ENCODE measurements at regions not wholly inside any gene's neighbourhood (a gene's known extent, or its start where the extent isn't known, plus 50 kb on each side); places are given as distances from the start of the nearest gene placed in this dataset.

- TF ChIP-seq CTCF (IDR thresholded peaks at IDR 0.05), result no peak
- TF ChIP-seq POLR2A (IDR thresholded peaks at IDR 0.05), result no peak
Observed at GRCh38 chr11:64484191-64485022, 71.3 kb upstream of the SLC22A11 start.

Measured in lower leg skin (tissue), 3 donors.